GM10266 (cell line): ENCODE measurements at regions not wholly inside any gene's neighbourhood (a gene's known extent, or its start where the extent isn't known, plus 50 kb on each side); places are given as distances from the start of the nearest gene placed in this dataset.
A peak's percentile ranks its signal among the peaks of the same experiment; 100 is the strongest.

Experiments
- DNase-seq: peaks from one replicate; pipeline ENCODE4 v3.0.0; 2012; ENCODE audit errors: extremely low spot score
- TF ChIP-seq, protein P1 (sequence below): IDR thresholded peaks from 2 replicates; pipeline ENCODE4 v1.5.1; 2012; ENCODE audit warnings: mild to moderate bottlenecking, low read depth; ENCODE audit not compliant: control insufficient read depth, insufficient read depth; ENCODE audit errors: missing control alignments

DNA sequence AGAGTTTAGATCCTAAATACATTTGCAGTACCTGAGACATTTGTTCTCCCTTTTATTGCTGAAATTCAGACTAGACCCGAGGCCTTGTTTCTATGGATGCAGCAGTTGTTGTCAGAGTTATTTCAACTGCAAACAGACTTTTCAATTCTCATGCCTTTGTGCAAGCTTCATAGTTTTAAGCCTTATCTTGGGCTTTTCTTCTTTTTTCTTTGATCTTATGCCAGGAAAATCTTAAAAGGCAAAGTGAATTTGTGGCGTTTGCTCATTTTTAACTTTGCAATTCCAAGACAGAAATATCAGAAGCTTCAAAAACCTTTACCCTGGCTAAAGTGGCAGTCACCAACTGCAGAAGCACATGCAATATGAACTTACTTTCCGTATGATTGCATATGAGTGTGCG, 576.7 kb downstream of the DIPK2A start:
- TF ChIP-seq, protein P1, sequence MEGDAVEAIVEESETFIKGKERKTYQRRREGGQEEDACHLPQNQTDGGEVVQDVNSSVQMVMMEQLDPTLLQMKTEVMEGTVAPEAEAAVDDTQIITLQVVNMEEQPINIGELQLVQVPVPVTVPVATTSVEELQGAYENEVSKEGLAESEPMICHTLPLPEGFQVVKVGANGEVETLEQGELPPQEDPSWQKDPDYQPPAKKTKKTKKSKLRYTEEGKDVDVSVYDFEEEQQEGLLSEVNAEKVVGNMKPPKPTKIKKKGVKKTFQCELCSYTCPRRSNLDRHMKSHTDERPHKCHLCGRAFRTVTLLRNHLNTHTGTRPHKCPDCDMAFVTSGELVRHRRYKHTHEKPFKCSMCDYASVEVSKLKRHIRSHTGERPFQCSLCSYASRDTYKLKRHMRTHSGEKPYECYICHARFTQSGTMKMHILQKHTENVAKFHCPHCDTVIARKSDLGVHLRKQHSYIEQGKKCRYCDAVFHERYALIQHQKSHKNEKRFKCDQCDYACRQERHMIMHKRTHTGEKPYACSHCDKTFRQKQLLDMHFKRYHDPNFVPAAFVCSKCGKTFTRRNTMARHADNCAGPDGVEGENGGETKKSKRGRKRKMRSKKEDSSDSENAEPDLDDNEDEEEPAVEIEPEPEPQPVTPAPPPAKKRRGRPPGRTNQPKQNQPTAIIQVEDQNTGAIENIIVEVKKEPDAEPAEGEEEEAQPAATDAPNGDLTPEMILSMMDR: no peak
- DNase-seq: no peak

DNA sequence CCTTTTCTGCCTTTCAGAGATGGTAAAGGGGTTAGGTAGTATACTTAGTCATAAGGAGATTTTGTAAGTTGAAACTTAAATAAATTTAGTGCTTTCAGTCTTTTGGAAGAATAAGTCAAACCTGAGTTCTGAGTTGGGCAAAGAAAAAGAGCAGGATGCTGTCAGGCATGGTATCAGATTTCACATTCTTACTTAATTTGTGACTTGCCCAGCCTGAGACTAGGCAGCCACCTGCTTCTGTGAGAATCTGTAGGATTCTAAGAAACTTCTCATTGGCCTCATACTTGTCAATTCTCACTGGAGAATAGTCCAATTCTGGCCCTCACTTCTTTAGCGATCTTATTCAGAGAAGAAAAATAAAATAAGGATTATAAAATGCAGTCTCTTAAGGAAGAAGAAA, 577.5 kb downstream of the DIPK2A start:
- no peak for DNase-seq
- TF ChIP-seq, protein P1: no peak

DNA sequence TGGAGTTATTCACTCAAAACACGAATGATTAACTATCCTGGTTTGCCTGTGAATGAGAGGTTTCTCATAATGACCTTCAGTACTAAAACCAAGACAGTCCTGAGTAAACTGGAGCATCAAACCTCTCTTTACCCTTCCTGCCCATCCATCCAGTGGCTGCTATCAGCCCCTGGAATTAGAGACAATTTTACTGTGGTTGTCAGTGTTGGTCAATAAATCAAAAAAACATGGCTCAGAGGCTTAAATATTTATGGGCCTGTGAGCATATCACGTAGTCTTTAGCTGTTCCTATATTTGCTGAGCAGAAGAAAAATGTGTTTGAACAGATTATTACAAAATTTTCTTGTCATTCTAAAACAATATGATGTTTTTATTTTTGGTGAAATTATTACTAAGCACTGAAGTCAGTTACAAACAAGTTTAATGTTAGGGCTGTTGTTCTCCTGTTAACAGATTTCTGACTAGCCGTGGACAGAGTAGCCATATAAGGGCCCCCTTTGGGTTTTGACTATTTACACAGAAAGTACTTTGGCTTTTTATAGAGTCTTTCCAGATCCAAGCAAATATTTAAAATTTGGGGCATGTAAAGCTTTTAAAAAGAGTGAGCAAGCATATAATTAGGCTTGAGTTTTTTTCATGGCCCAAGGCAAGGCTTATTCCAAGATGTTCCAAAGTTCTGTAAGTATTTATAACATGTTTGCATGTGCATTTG, 580.9 kb downstream of the DIPK2A start:
- TF ChIP-seq, protein P1: no peak

DNA sequence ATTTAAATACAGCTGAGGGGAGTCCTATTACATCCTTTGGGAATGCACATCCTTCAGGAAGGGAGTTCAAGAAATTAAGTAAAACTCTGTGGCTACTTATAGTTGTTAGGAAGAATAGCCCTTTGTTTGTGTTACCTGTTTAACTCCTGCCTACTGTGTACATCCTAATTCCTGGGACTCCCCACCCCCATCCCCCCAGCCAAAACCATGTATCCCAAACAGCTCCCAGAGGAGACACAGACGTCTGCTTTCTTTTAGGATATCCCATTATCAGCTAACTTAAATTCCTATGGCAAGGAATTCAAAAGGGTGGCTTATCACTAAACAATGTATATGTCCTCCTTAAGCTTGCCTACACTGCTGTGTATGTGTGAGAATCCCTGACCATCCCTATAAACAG, 581.7 kb downstream of the DIPK2A start:
- TF ChIP-seq, protein P1: no peak
- DNase-seq: no peak

More for the DNA sequence above, 580.9 kb downstream of the DIPK2A start:
- no peak for DNase-seq

DNA sequence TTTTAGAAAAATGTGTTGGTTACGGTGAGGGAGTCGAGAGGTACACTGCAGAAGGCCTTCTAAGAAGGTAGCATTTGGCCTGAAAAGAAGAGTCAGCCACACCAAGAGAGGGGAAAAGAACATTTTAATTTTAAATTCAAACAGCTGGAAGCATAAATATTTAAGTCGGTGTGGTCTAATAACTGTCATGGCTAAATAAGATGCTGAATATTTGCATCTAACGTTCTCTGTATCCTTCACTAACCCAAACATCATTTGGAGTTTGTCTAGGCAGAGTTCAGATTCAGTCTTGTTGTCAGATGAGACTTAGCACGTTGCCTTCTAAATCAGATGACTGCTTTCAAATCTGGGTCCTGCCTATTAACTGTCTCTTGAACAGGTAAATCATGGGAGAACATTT, 583.3 kb downstream of the DIPK2A start:
- no peak for DNase-seq
- TF ChIP-seq, protein P1: no peak

DNA sequence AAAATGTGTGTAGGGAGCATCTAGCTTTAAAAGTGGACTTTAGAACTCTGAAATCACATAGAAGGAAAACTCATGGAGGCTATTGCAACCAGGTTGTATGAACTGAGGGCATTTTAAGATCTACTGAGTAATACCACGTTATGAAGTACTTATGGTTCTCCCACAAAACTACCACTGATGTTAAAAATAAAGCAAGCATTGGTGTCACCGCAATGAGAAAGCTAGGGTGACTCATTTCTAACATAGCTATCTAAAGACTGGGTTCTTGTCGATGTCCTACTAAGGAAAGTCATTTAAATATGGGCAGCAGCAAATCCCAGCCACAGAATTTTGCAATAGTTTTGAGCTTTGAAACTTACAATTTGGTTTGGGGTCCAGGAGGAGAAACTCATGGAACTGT, 584.8 kb downstream of the DIPK2A start:
- peak; percentile 17 for DNase-seq
- TF ChIP-seq, protein P1: no peak

DNA sequence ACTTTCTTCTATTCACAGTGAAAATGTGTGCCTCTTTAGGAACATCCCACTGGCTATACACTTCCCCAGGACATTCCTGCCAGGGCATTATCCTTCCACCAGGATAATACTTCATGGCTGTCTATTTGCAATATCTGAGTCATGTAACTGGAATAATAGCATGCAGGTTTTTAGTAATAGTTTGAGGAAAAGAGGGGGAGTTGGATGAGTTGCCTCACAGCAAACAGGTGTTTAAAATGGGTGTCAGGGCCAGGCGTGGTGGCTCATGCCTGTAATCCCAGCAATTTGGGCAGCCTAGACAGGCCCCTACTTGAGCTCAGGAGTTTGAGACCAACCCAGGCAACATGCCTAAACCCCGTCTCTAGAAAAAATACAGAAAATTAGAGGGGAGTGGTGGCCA, 585.9 kb downstream of the DIPK2A start:
- TF ChIP-seq, protein P1: no peak
- DNase-seq: no peak
